Cardiac muscle cell (in vitro differentiated cells and primary cell): ENCODE measurements at regions not wholly inside any gene's neighbourhood (a gene's known extent, or its start where the extent isn't known, plus 50 kb on each side); places are given as distances from the start of the nearest gene placed in this dataset.

ENCODE experiments used
- DNase-seq, 2 donors: peaks; one replicate each; pipeline versions ENCODE4 v3.0.0 to v3.0.0-alpha.2; 2010 to 2017; ENCODE audit warnings: low read depth in 1 of 2, low spot score in 1 of 2
- H3K27ac ChIP-seq: fragments of 200-600 bp; sonication (generic); 2 replicates; pipeline ENCODE4 v1.5.1; 2016
- H3K27me3 ChIP-seq: fragments of 200-600 bp; sonication (generic); 2 replicates; pipeline ENCODE4 v1.6.0; 2016; ENCODE audit warnings: control low read depth
- H3K36me3 ChIP-seq: fragments of 200-600 bp; sonication (generic); 2 replicates; pipeline ENCODE4 v1.5.1; 2016; ENCODE audit warnings: control low read depth
- H3K4me1 ChIP-seq: fragments of 200-600 bp; sonication (generic); 2 replicates; pipeline ENCODE4 v1.8.1; 2017; ENCODE audit warnings: low read depth, mild to moderate bottlenecking, mixed run types
- H3K4me3 ChIP-seq: fragments of 200-600 bp; sonication (generic); 2 replicates; pipeline ENCODE4 v1.5.1; 2016; ENCODE audit warnings: mild to moderate bottlenecking
- H3K9me3 ChIP-seq: fragments of 200-600 bp; sonication (generic); 2 replicates; pipeline ENCODE4 v1.5.1; 2017; ENCODE audit warnings: low read depth, mild to moderate bottlenecking, control low read depth
- TF ChIP-seq, protein P1 (sequence below): IDR thresholded peaks from 2 replicates; pipeline ENCODE4 v1.5.1; 2012; ENCODE audit warnings: low read depth, mild to moderate bottlenecking, low read length

DNA sequence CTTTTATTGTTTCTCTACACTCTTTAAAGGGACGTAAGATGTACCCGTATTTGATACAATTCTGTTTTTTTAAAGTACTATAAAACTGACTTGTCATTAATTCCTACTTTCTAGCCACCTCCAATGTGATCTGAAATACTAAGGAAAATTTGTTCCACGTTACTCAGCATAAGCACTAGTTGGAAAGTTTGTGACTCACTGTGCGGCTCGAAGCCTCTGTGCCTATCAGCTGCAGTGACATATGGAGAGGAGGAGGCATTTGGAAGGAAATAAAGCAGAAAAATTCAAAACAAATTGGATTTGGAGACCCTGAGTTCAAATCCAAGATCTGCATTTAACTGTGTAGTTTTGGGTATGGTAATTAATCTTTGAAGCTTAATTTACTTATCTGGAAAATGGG is 339.3 kb downstream of the BRINP1 start:
- Histone ChIP-seq H3K27ac (no peak overlapping the region), H3K9me3 (no peaks in the 10 kb centered on the region), H3K36me3 (no peaks in the 10 kb centered on the region), H3K4me1 (peaks cover 14% of the 10 kb centered on the region), H3K4me3 (no peak overlapping the region), H3K27me3 (no peaks in the 10 kb centered on the region)
- no peak for DNase-seq
- TF ChIP-seq, protein P1, sequence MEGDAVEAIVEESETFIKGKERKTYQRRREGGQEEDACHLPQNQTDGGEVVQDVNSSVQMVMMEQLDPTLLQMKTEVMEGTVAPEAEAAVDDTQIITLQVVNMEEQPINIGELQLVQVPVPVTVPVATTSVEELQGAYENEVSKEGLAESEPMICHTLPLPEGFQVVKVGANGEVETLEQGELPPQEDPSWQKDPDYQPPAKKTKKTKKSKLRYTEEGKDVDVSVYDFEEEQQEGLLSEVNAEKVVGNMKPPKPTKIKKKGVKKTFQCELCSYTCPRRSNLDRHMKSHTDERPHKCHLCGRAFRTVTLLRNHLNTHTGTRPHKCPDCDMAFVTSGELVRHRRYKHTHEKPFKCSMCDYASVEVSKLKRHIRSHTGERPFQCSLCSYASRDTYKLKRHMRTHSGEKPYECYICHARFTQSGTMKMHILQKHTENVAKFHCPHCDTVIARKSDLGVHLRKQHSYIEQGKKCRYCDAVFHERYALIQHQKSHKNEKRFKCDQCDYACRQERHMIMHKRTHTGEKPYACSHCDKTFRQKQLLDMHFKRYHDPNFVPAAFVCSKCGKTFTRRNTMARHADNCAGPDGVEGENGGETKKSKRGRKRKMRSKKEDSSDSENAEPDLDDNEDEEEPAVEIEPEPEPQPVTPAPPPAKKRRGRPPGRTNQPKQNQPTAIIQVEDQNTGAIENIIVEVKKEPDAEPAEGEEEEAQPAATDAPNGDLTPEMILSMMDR = no peak

DNA sequence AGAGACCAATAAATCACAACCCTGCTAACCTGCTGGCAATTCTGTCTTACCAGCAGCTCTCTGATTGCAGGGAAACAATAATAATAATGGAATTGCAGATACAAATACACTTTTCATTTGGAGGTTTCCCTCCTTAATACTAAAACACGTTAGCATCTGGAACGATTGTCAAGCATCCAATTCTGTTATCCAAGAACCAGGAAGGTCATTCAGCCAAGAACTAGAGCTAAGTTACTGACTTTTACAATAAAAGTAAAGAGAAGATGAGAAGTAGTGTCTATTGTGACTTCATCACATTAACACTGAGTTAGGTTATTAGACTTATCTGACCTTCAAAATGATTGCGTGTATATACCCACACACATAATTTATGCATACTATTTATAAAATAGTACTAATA is 335.6 kb downstream of the BRINP1 start:
- Histone ChIP-seq H3K9me3 (no peaks in the 10 kb centered on the region), H3K4me1 (no peaks in the 10 kb centered on the region), H3K27ac (no peak overlapping the region), H3K36me3 (no peaks in the 10 kb centered on the region), H3K27me3 (no peaks in the 10 kb centered on the region), H3K4me3 (no peak overlapping the region)
- TF ChIP-seq, protein P1 = no peak
- DNase-seq = no peak

DNA sequence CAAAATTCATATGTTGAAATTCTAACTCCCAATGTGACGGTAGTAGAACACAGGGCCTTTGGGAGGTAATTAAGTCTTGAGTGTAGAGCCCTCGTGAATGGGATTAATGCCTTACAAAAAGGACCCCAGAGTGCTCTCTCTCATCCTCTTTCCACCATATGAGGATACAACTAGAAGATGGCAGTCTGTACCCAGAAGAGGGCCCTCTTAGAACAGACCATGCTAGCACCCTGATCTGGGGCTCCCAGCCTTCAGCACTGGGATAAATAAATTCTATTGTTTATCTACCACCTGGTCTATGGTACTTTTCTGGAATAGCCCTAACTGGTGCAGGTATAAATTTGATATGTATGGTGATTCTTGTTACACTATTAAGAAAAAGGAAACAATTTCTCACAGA is 332.3 kb downstream of the BRINP1 start:
- TF ChIP-seq, protein P1 = no peak
- DNase-seq = no peak
- H3K4me3 ChIP-seq = no peak overlapping the region
- H3K36me3 ChIP-seq = no peaks in the 10 kb centered on the region
- no peak overlapping the region for H3K27ac ChIP-seq
- no peaks in the 10 kb centered on the region for H3K4me1 ChIP-seq
- H3K9me3 ChIP-seq = no peaks in the 10 kb centered on the region
- no peaks in the 10 kb centered on the region for H3K27me3 ChIP-seq

DNA sequence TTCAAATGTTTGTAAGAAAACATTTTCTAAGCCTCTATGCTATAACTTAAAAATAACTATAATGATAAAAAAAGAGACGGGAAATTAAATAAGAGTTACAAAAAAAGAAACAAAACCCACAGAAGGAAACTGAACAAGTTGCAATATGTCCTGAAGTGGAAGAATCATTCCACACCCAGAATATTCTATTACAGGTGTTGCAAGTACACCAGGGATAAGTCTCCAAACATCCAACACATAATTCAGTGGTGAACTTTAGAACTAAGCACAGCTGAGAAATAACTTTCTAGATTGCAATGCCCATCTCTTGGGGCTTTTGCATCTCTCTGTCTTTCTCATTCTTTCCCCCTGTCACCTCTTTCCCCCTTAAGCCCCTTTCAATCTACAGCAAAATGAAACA is 325.2 kb downstream of the BRINP1 start:
- Histone ChIP-seq H3K4me1 (no peaks in the 10 kb centered on the region), H3K27ac (no peak overlapping the region), H3K27me3 (no peaks in the 10 kb centered on the region), H3K4me3 (no peak overlapping the region), H3K9me3 (no peaks in the 10 kb centered on the region), H3K36me3 (no peaks in the 10 kb centered on the region)
- DNase-seq = no peak
- TF ChIP-seq, protein P1 = no peak

DNA sequence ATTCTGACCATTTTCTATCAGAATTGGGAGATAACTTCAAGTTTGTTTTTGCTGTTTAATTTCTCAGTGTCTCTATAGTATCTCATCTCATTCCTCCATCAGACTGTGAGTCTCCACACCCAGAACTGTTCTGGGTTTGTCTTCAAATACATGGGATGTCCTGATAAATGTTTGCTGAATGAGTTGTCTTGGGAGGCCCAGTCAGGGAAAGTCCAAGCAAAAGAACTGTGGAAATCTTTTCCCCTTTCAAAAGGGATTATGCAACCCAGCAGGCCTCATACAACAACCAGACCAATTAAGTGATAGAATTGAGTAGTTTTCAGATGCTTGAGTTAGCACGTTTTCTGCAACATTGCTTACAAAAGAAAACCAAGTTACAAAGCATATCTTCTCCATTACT is 324.4 kb downstream of the BRINP1 start:
- no peak overlapping the region for H3K27ac ChIP-seq
- H3K4me3 ChIP-seq = no peak overlapping the region
- no peaks in the 10 kb centered on the region for H3K4me1 ChIP-seq
- no peaks in the 10 kb centered on the region for H3K27me3 ChIP-seq
- H3K9me3 ChIP-seq = no peaks in the 10 kb centered on the region
- TF ChIP-seq, protein P1 = no peak
- H3K36me3 ChIP-seq = no peaks in the 10 kb centered on the region
- DNase-seq = no peak
